PC-3 (cell line): ENCODE measurements at regions not wholly inside any gene's neighbourhood (a gene's known extent, or its start where the extent isn't known, plus 50 kb on each side); places are given as distances from the start of the nearest gene placed in this dataset.

Experiments
- ATAC-seq: fragments of 200-7000 bp; cut with Tn5 transposase; 2 replicates; pipeline ENCODE4 v1.9.1; 2020; ENCODE audit warnings: mild to moderate bottlenecking, moderate library complexity
- BruUV-seq: library from RNA; stranded (reverse); fragments of 400-500 nt; replicated peaks from 2 replicates; lab custom pipeline; 2021; lab: Mats Ljungman, UMichigan
- CTCF ChIA-PET: fragments of 300-600 bp; sonication (Branson Sonifier 250); formaldehyde crosslinking; loops from one replicate; lab custom pipeline; 2022; ENCODE audit warnings: antibody characterized with exemption; lab: Charles Lee
- POLR2A ChIA-PET: fragments of 300-600 bp; sonication (Branson Sonifier 250); formaldehyde crosslinking; loops from one replicate; lab custom pipeline; 2022; ENCODE audit warnings: antibody characterized with exemption; ENCODE audit not compliant: unreplicated experiment; lab: Charles Lee
- DNase-seq: peaks from one replicate; pipeline ENCODE4 v3.0.0-alpha.2; 2015
- H2AFZ ChIP-seq: fragments of 300-600 bp; sonication (generic); 2 replicates; pipeline ENCODE4 v1.6.0; 2016; ENCODE audit warnings: antibody characterized with exemption, low read length
- H3F3A ChIP-seq: fragments of 300-600 bp; sonication (generic); one replicate; pipeline ENCODE4 v1.6.0; 2017; ENCODE audit warnings: antibody characterized with exemption, low read length, control low read depth, mild to moderate bottlenecking; ENCODE audit not compliant: unreplicated experiment
- H3K27ac ChIP-seq: fragments of 300-600 bp; sonication (generic); 2 replicates; pipeline ENCODE4 v1.5.1; 2016; ENCODE audit warnings: mild to moderate bottlenecking, low read length
- H3K27me3 ChIP-seq: fragments of 300-600 bp; sonication (generic); 2 replicates; pipeline ENCODE4 v1.6.1; 2016; ENCODE audit warnings: low read length, mixed read lengths
- H3K36me3 ChIP-seq: fragments of 300-600 bp; sonication (generic); 2 replicates; pipeline ENCODE4 v1.6.1; 2016; ENCODE audit warnings: low read depth, mixed run types, low read length, mixed read lengths
- H3K4me1 ChIP-seq: fragments of 300-600 bp; sonication (generic); 2 replicates; pipeline ENCODE4 v1.5.1; 2016; ENCODE audit warnings: low read length; ENCODE audit not compliant: insufficient read depth
- H3K4me2 ChIP-seq: fragments of 300-600 bp; sonication (generic); 2 replicates; pipeline ENCODE4 v1.6.0; 2016; ENCODE audit warnings: low read length
- H3K4me3 ChIP-seq: fragments of 300-600 bp; sonication (generic); 2 replicates; pipeline ENCODE4 v1.5.1; 2016; ENCODE audit warnings: mild to moderate bottlenecking, low read length, mixed read lengths
- H3K79me2 ChIP-seq: fragments of 300-600 bp; sonication (generic); 2 replicates; pipeline ENCODE4 v1.6.1; 2017; ENCODE audit warnings: low read length, mixed read lengths
- H3K9ac ChIP-seq: fragments of 300-600 bp; sonication (generic); 2 replicates; pipeline ENCODE4 v1.6.0; 2016; ENCODE audit warnings: mild to moderate bottlenecking, low read length
- H3K9me2 ChIP-seq: fragments of 300-600 bp; sonication (generic); replicated peaks from 2 replicates; pipeline ENCODE4 v1.6.1; 2016; ENCODE audit warnings: mixed run types, low read length, mixed read lengths
- H3K9me3 ChIP-seq: fragments of 300-600 bp; sonication (generic); 2 replicates; pipeline ENCODE4 v1.6.1; 2016; ENCODE audit warnings: low read length, mixed read lengths
- H4K20me1 ChIP-seq: fragments of 300-600 bp; sonication (generic); 2 replicates; pipeline ENCODE4 v1.6.1; 2016; ENCODE audit warnings: low read length, mixed read lengths
- CTCF ChIP-seq: fragments of 300-600 bp; sonication (generic); conservative IDR thresholded peaks from 2 replicates; pipeline ENCODE4 v1.5.1; 2017; ENCODE audit warnings: antibody characterized with exemption, low read depth, mild to moderate bottlenecking, low read length
- EZH2 ChIP-seq: fragments of 300-600 bp; sonication (generic); IDR thresholded peaks from one replicate; pipeline ENCODE4 v1.6.1; 2017; ENCODE audit warnings: antibody characterized with exemption, mild to moderate bottlenecking, low read length; ENCODE audit not compliant: unreplicated experiment
- EZH2phosphoT487 ChIP-seq: fragments of 300-600 bp; sonication (generic); IDR thresholded peaks from 2 replicates; pipeline ENCODE4 v1.6.1; 2018; ENCODE audit warnings: mild to moderate bottlenecking, antibody characterized with exemption, low read length, borderline replicate concordance
- intact Hi-C: fragments of 100-400 bp; cut with micrococcal nuclease; formaldehyde crosslinking; loops from 2 replicates; pipeline ENCODE4 v1.9.0; 2023

DNA sequence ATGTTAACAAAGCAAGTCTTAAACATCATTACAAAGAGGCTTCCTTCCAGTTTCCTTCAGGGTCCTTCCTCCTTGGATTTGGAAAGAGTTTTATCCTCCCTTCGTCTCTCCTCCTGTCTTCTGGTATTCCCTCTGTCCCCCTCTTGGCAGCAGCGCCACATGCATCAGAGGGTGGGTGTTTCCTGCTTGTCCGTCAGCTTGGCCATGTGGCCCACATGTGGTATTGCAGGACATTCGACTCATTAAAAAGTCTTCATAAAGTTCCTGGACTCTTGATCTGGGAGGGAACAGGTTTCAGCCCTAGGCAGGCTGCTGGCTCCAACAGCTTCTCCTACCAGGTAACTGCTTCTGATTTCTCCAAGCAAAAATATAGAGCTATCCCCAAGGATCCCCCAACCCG, 189.8 kb downstream of the CSNK2A3 start:
- Histone ChIP-seq H3K4me2 (no peak overlapping the region), H3K27me3 (peaks cover 34% of the 10 kb centered on the region), H3K27ac (no peak overlapping the region), H3K36me3 (no peaks in the 10 kb centered on the region), H3K9me2 (no peaks in the 10 kb centered on the region), H3K79me2 (no peaks in the 10 kb centered on the region), H2AFZ (0 out of 2 replicates have a peak overlapping the region, but pooled peaks have one; percentile 21), H3K9ac (no peak overlapping the region), H4K20me1 (no peaks in the 10 kb centered on the region), H3K4me1 (no peaks in the 10 kb centered on the region), H3K9me3 (no peaks in the 10 kb centered on the region), H3F3A (no peaks in the 10 kb centered on the region), H3K4me3 (no peak overlapping the region)
- ATAC-seq = no peak
- ChIA-PET POLR2A (no interaction called here), CTCF (no interaction called here)
- DNase-seq = peak; percentile 24
- TF ChIP-seq CTCF = peak; percentile 32; the same call in 1 of the 2 replicates
- TF ChIP-seq EZH2 = no peak
- no peak for TF ChIP-seq EZH2phosphoT487
- intact Hi-C loops = no loop called here
- BruUV-seq = no TSS peak

GRCh38 chr11:11157185-11157584, 195.9 kb downstream of the CSNK2A3 start:
- no peaks in the 10 kb centered on the region for H3K79me2 ChIP-seq
- no peaks in the 10 kb centered on the region for H3K9me3 ChIP-seq
- no peak overlapping the region for H3K9ac ChIP-seq
- ATAC-seq (peak; percentile 83), DNase-seq (peak; percentile 54)
- no peaks in the 10 kb centered on the region for H4K20me1 ChIP-seq
- no peak overlapping the region for H3K4me3 ChIP-seq
- no peaks in the 10 kb centered on the region for H3K4me1 ChIP-seq
- no TSS peak for BruUV-seq
- TF ChIP-seq CTCF = peak; percentile 65
- TF ChIP-seq EZH2phosphoT487 = no peak
- no peaks in the 10 kb centered on the region for H3K9me2 ChIP-seq
- ChIA-PET POLR2A (no interaction called here), CTCF (interaction anchor here (0.7 kb wide), 3 partner anchors 15 to 129 kb away, joined by 3 to 5 read pairs (median 4); no protein-coding TSS in a partner anchor)
- peaks cover 3% of the 10 kb centered on the region; the same call in 1 of the 2 replicates for H3K27me3 ChIP-seq
- no peak overlapping the region for H3K4me2 ChIP-seq
- no peaks in the 10 kb centered on the region for H3F3A ChIP-seq
- H3K27ac ChIP-seq = no peak overlapping the region
- intact Hi-C loops = no loop called here
- no peak overlapping the region for H2AFZ ChIP-seq
- no peaks in the 10 kb centered on the region for H3K36me3 ChIP-seq

DNA sequence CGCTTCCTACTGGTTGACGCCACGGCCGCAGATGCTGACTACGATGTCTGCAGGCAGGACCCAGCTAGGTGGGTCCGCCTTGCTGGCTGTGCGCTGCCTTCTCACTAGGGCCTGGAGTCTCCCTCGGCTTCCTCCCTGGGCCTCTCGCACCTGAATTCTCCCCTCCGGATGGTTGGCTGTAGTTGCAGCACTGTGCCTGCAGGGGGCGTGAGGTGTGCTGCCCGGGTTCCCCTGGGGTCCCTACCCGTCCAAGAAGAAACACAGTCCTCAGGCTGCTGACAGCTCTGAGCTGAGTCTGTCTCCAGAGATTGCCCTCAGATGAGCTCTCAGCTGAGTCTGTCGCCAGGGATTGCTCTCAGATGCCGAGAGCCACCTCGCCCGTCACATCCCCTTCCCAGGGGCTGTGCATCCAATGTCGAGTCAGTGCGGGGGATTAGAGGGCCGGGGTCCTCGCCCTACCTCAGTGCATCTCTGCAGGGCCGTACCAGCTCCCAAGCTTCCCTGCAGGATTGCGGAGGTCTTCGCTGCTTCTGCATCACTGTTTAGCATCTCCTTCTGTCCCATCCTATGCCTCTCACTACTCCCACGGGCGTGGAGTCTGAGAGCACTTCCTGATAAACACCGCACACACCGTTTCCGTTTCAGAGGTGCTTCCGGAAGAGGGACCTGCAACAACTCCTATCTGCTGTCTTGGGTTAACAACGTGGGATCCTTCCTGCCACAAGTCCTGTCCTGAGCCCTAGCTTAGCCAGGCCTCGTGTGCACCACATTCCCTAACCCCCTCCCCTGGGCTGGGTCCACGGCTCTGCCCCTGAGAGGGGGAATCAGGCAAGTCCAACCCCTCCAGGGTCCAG, 196.9 kb downstream of the CSNK2A3 start:
- no peak; the same call in 1 of the 2 replicates for ATAC-seq

More for the DNA sequence above, 196.9 kb downstream of the CSNK2A3 start:
- Histone ChIP-seq H3K27ac (no peak overlapping the region), H3K9me3 (no peaks in the 10 kb centered on the region), H3F3A (no peaks in the 10 kb centered on the region), H3K4me1 (no peaks in the 10 kb centered on the region), H3K4me2 (no peak overlapping the region), H3K9ac (no peak overlapping the region), H3K4me3 (no peak overlapping the region), H2AFZ (no peak overlapping the region), H4K20me1 (no peaks in the 10 kb centered on the region), H3K9me2 (no peaks in the 10 kb centered on the region), H3K36me3 (no peaks in the 10 kb centered on the region), H3K79me2 (no peaks in the 10 kb centered on the region), H3K27me3 (peaks cover 3% of the 10 kb centered on the region; the same call in 1 of the 2 replicates)
- no TSS peak for BruUV-seq
- TF ChIP-seq EZH2 (no peak), CTCF (peak; percentile 63), EZH2phosphoT487 (no peak)
- intact Hi-C loops = no loop called here
- DNase-seq = peak; percentile 33
- CTCF ChIA-PET = no interaction called here
- POLR2A ChIA-PET = no interaction called here
